WTC11 (cell line): ENCODE measurements at regions not wholly inside any gene's neighbourhood (a gene's known extent, or its start where the extent isn't known, plus 50 kb on each side); places are given as distances from the start of the nearest gene placed in this dataset.

Experiments used
- ATAC-seq: fragments of 200-7000 bp; cut with Tn5 transposase; 2 replicates; pipeline ENCODE4 v1.10.0; 2021; ENCODE audit warnings: mild to moderate bottlenecking, moderate library complexity
- CTCF ChIA-PET: fragments of 300-600 bp; sonication (Branson Sonifier 250); formaldehyde crosslinking; loops from one replicate; lab custom pipeline; 2021; ENCODE audit warnings: antibody characterized with exemption; lab: Charles Lee
- POLR2A ChIA-PET: fragments of 350-600 bp; sonication (Branson Sonifier 250); formaldehyde crosslinking; loops from one replicate; lab custom pipeline; 2021; ENCODE audit warnings: antibody characterized with exemption; lab: Charles Lee
- DNase-seq: peaks from one replicate; pipeline ENCODE4 v3.0.0; 2021; ENCODE audit warnings: low spot score
- H3K27ac Mint-ChIP-seq: 2 replicates; pipeline ENCODE4 v1.8.0; 2021; ENCODE audit warnings: mixed read lengths
- H3K27me3 Mint-ChIP-seq: 2 replicates; pipeline ENCODE4 v1.8.0; 2021; ENCODE audit warnings: low read depth, mild to moderate bottlenecking, moderate library complexity, mixed read lengths
- H3K36me3 Mint-ChIP-seq: 2 replicates; pipeline ENCODE4 v1.8.0; 2021; ENCODE audit warnings: mixed read lengths
- H3K4me1 Mint-ChIP-seq: 2 replicates; pipeline ENCODE4 v1.8.0; 2022; ENCODE audit warnings: mixed read lengths
- H3K4me3 Mint-ChIP-seq: 2 replicates; pipeline ENCODE4 v1.8.0; 2021; ENCODE audit warnings: mild to moderate bottlenecking, moderate library complexity, mixed read lengths
- H3K9me3 Mint-ChIP-seq: 2 replicates; pipeline ENCODE4 v1.8.0; 2021; ENCODE audit warnings: mixed read lengths
- AFF4 ChIP-seq: sonication (generic); formaldehyde crosslinking; IDR thresholded peaks from 2 replicates; pipeline ENCODE4 v1.8.1; 2023; ENCODE audit warnings: mild to moderate bottlenecking, missing genetic modification reagents, borderline replicate concordance
- AR ChIP-seq: fragments of 250-450 bp; sonication (Bioruptor Pico); IDR thresholded peaks from 2 replicates; pipeline ENCODE4 v1.9.0; 2021; ENCODE audit warnings: mild to moderate bottlenecking
- ATF3 ChIP-seq: sonication (generic); formaldehyde crosslinking; conservative IDR thresholded peaks from 2 replicates; pipeline ENCODE4 v1.8.1; 2022; ENCODE audit warnings: mild to moderate bottlenecking, missing genetic modification reagents
- CREB1 ChIP-seq: sonication (generic); formaldehyde crosslinking; IDR thresholded peaks from 2 replicates; pipeline ENCODE4 v1.8.0; 2023; ENCODE audit warnings: mild to moderate bottlenecking, missing genetic modification reagents
- FOXP4 ChIP-seq: sonication (generic); formaldehyde crosslinking; IDR thresholded peaks from 2 replicates; pipeline ENCODE4 v1.8.0; 2022; ENCODE audit warnings: mild to moderate bottlenecking, missing genetic modification reagents
- GABPB1 ChIP-seq: sonication (generic); formaldehyde crosslinking; IDR thresholded peaks from 2 replicates; pipeline ENCODE4 v1.8.1; 2023; ENCODE audit warnings: mild to moderate bottlenecking, missing genetic modification reagents
- MLX ChIP-seq: sonication (generic); formaldehyde crosslinking; IDR thresholded peaks from 2 replicates; pipeline ENCODE4 v1.8.1; 2023; ENCODE audit warnings: mild to moderate bottlenecking, missing genetic modification reagents, moderate library complexity
- NFATC4 ChIP-seq: fragments of 250-450 bp; sonication (Bioruptor Pico); IDR thresholded peaks from 2 replicates; pipeline ENCODE4 v1.9.0; 2021; ENCODE audit warnings: mild to moderate bottlenecking
- RELA ChIP-seq: sonication (generic); formaldehyde crosslinking; IDR thresholded peaks from 2 replicates; pipeline ENCODE4 v1.8.1; 2022; ENCODE audit warnings: missing genetic modification reagents, mild to moderate bottlenecking, borderline replicate concordance
- RORB ChIP-seq: fragments of 250-450 bp; sonication (Bioruptor Pico); IDR thresholded peaks from 2 replicates; pipeline ENCODE4 v1.9.0; 2021; ENCODE audit warnings: mild to moderate bottlenecking
- TEAD4 ChIP-seq: sonication (generic); formaldehyde crosslinking; IDR thresholded peaks from 2 replicates; pipeline ENCODE4 v1.8.0; 2022; ENCODE audit warnings: mild to moderate bottlenecking, missing genetic modification reagents
- USF1 ChIP-seq: sonication (generic); formaldehyde crosslinking; IDR thresholded peaks from 2 replicates; pipeline ENCODE4 v1.8.0; 2022; ENCODE audit warnings: mild to moderate bottlenecking, missing genetic modification reagents
- ZNF263 ChIP-seq: sonication (generic); formaldehyde crosslinking; IDR thresholded peaks from 2 replicates; pipeline ENCODE4 v1.8.1; 2022; ENCODE audit warnings: low read depth, mild to moderate bottlenecking, moderate library complexity, missing genetic modification reagents
- ZNF416 ChIP-seq: fragments of 250-450 bp; sonication (Bioruptor Pico); IDR thresholded peaks from 2 replicates; pipeline ENCODE4 v1.9.0; 2021; ENCODE audit warnings: mild to moderate bottlenecking, inconsistent platforms
- TF ChIP-seq, protein P1 (sequence below): fragments of 250-450 bp; sonication (Bioruptor Pico); conservative IDR thresholded peaks from 2 replicates; pipeline ENCODE4 v1.9.0; 2021; ENCODE audit warnings: mild to moderate bottlenecking
- TF ChIP-seq, protein P2 (sequence below): fragments of 250-450 bp; sonication (Bioruptor Pico); IDR thresholded peaks from 2 replicates; pipeline ENCODE4 v1.9.0; 2021; ENCODE audit warnings: mild to moderate bottlenecking, borderline replicate concordance

DNA sequence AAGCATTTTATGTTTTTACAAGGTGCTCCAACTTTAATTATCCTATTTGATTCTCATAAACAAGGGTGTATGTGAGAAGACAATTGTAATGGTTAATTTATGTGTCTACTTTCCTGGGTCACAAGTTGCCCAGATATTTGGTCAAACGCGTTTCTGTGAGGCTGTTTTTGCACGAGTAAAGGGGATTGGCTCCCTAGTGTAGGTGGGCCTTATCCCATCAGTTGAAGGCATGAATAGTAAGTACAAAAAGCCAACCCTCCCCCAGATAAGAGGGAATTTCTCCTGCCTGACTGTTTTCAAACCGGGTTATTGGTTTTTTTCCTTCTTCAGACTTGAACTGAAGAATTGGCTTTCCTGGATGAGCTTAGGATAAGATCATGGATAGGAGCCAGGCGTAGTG is 224.0 kb upstream of the NCKAP5 start:
- H3K27ac Mint-ChIP-seq, result no peak overlapping the region
- H3K4me1 Mint-ChIP-seq, result peaks cover 7% of the 10 kb centered on the region
- no peak overlapping the region for H3K4me3 Mint-ChIP-seq
- H3K36me3 Mint-ChIP-seq, result peaks cover 4% of the 10 kb centered on the region; the same call in 1 of the 2 replicates
- no peaks in the 10 kb centered on the region for H3K27me3 Mint-ChIP-seq
- no peak for ATAC-seq
- TF ChIP-seq GABPB1 (CRISPR knock-in tag), result no peak
- TF ChIP-seq USF1 (CRISPR knock-in tag), result no peak
- no peak for TF ChIP-seq AFF4 (CRISPR knock-in tag)
- no peak for TF ChIP-seq NFATC4 (CRISPR knock-in tag)
- TF ChIP-seq FOXP4 (CRISPR knock-in tag), result no peak
- TF ChIP-seq, protein P1, sequence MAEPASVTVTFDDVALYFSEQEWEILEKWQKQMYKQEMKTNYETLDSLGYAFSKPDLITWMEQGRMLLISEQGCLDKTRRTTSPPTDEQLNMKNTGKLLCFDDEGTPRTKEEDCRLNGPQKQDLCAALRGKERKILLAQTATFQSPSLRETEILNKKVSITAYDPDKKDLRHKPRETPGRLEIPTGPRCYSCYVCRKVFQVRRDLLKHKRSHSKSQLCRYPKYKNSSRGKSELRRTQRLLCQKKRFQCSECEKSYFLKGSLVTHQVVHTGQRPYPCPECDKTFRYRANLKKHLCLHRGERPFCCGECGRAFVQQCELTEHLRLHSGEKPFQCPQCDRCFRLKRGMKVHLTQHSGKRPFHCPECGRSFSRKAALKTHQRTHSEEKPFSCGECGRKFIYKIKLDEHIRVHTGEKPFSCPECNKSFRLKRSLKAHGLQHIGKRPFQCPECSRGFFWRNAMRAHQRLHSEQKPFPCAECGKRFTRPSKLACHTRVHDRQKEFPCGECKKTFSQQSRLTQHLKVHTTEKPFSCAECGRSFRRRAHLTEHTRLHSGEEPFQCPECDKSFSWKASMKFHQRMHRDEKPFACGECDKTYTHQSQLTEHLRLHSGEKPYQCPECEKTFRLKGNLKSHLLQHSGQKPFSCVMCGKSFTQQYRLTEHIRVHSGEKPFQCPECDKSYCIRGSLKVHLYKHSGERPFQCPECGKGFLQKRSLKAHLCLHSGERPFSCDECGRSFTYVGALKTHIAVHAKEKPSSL (CRISPR knock-in tag), result no peak
- no peak for TF ChIP-seq AR (CRISPR knock-in tag)
- TF ChIP-seq, all 79 proteins: peak for 0
- peaks cover 59% of the 10 kb centered on the region for H3K9me3 Mint-ChIP-seq
- ChIA-PET POLR2A (no interaction called here), CTCF (interaction anchor here (1.5 kb wide), 1 partner anchor 12 kb away, joined by 5 read pairs; no protein-coding TSS in a partner anchor)
- no peak for DNase-seq

DNA sequence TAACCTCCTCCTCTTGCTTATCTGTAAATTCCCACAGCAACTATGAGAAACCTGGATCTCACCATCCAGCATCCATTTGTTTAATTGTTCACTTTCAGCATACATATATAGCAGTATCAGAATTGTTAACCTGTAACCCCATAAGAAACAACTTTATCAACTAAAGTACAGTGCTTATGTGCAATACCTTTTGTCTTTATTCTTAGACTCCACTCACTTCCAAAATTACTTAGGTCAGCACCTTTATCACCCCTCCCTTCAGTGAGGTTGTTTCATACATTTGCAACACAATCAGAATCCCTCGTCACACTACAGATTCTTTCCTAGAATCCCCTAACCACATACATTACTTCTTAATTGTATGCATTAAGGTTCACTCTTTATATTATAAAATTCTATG is 225.9 kb upstream of the NCKAP5 start:
- ATAC-seq (no peak), DNase-seq (no peak)
- POLR2A ChIA-PET, result no interaction called here
- peaks cover 6% of the 10 kb centered on the region for H3K36me3 Mint-ChIP-seq
- no peak overlapping the region for H3K27ac Mint-ChIP-seq
- CTCF ChIA-PET, result no interaction called here
- H3K9me3 Mint-ChIP-seq, result peaks cover 67% of the 10 kb centered on the region
- H3K4me1 Mint-ChIP-seq, result peaks cover 7% of the 10 kb centered on the region
- H3K27me3 Mint-ChIP-seq, result no peaks in the 10 kb centered on the region
- no peak overlapping the region for H3K4me3 Mint-ChIP-seq
- TF ChIP-seq RORB (no peak), TEAD4 (no peak), ZNF263 (CRISPR knock-in tag) (no peak), MLX (no peak), RELA (CRISPR knock-in tag) (no peak), ATF3 (CRISPR knock-in tag) (no peak), ZNF416 (no peak), CREB1 (CRISPR knock-in tag) (no peak)
- TF ChIP-seq, protein P2, sequence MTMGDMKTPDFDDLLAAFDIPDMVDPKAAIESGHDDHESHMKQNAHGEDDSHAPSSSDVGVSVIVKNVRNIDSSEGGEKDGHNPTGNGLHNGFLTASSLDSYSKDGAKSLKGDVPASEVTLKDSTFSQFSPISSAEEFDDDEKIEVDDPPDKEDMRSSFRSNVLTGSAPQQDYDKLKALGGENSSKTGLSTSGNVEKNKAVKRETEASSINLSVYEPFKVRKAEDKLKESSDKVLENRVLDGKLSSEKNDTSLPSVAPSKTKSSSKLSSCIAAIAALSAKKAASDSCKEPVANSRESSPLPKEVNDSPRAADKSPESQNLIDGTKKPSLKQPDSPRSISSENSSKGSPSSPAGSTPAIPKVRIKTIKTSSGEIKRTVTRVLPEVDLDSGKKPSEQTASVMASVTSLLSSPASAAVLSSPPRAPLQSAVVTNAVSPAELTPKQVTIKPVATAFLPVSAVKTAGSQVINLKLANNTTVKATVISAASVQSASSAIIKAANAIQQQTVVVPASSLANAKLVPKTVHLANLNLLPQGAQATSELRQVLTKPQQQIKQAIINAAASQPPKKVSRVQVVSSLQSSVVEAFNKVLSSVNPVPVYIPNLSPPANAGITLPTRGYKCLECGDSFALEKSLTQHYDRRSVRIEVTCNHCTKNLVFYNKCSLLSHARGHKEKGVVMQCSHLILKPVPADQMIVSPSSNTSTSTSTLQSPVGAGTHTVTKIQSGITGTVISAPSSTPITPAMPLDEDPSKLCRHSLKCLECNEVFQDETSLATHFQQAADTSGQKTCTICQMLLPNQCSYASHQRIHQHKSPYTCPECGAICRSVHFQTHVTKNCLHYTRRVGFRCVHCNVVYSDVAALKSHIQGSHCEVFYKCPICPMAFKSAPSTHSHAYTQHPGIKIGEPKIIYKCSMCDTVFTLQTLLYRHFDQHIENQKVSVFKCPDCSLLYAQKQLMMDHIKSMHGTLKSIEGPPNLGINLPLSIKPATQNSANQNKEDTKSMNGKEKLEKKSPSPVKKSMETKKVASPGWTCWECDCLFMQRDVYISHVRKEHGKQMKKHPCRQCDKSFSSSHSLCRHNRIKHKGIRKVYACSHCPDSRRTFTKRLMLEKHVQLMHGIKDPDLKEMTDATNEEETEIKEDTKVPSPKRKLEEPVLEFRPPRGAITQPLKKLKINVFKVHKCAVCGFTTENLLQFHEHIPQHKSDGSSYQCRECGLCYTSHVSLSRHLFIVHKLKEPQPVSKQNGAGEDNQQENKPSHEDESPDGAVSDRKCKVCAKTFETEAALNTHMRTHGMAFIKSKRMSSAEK, result no peak
